ENCODE measurements at regions not wholly inside any gene's neighbourhood (a gene's known extent, or its start where the extent isn't known, plus 50 kb on each side); places are given as distances from the start of the nearest gene placed in this dataset.

DNA sequence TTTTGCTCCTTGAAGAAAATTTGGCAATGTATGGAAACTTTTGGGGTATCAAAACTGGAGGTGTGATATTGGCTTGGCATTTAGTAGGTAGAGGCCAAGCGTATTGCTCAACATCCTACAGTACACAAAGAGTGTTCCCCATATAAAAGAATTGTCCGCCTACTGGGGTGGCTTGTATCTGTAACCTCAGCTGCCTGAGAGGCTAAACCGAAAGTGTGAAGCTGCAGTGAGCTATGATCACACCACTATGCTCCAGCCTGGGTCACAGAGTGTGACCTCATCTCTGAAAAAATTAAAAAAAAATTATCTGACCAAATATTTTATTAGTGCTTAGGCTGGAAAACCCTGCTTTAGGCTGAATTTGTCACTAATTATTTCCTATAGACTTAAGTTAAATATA, 483.9 kb downstream of the PYDC2 start:
- TF ChIP-seq CTCF (IDR thresholded peaks at IDR 0.05; ENCODE audit: low read depth, low read length, missing input control) = no peak
- TF ChIP-seq, protein P1, sequence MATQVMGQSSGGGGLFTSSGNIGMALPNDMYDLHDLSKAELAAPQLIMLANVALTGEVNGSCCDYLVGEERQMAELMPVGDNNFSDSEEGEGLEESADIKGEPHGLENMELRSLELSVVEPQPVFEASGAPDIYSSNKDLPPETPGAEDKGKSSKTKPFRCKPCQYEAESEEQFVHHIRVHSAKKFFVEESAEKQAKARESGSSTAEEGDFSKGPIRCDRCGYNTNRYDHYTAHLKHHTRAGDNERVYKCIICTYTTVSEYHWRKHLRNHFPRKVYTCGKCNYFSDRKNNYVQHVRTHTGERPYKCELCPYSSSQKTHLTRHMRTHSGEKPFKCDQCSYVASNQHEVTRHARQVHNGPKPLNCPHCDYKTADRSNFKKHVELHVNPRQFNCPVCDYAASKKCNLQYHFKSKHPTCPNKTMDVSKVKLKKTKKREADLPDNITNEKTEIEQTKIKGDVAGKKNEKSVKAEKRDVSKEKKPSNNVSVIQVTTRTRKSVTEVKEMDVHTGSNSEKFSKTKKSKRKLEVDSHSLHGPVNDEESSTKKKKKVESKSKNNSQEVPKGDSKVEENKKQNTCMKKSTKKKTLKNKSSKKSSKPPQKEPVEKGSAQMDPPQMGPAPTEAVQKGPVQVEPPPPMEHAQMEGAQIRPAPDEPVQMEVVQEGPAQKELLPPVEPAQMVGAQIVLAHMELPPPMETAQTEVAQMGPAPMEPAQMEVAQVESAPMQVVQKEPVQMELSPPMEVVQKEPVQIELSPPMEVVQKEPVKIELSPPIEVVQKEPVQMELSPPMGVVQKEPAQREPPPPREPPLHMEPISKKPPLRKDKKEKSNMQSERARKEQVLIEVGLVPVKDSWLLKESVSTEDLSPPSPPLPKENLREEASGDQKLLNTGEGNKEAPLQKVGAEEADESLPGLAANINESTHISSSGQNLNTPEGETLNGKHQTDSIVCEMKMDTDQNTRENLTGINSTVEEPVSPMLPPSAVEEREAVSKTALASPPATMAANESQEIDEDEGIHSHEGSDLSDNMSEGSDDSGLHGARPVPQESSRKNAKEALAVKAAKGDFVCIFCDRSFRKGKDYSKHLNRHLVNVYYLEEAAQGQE (IDR thresholded peaks at IDR 0.05) = no peak
- no peak for TF ChIP-seq SP1 (IDR thresholded peaks at IDR 0.05)
- TF ChIP-seq RAD21 (IDR thresholded peaks at IDR 0.05) = no peak
- TF ChIP-seq, protein P2, sequence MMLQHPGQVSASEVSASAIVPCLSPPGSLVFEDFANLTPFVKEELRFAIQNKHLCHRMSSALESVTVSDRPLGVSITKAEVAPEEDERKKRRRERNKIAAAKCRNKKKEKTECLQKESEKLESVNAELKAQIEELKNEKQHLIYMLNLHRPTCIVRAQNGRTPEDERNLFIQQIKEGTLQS (IDR thresholded peaks at IDR 0.05) = no peak
- no peak for TF ChIP-seq EGR1 (IDR thresholded peaks at IDR 0.05; ENCODE audit: low read depth in 2 of 2)
- no peak for TF ChIP-seq MAX (IDR thresholded peaks at IDR 0.05)

Data from liver (tissue), 3 donors.